H1 (cell line): ENCODE measurements at regions not wholly inside any gene's neighbourhood (a gene's known extent, or its start where the extent isn't known, plus 50 kb on each side); places are given as distances from the start of the nearest gene placed in this dataset.

ENCODE experiments used
- BCL11A ChIP-seq, 2 experiments: IDR thresholded peaks; one replicate each; pipeline ENCODE4 v1.6.1; 2011; ENCODE audit warnings: low read depth in 2 of 2, low read length in 2 of 2, mild to moderate bottlenecking in 2 of 2
- CBX5 ChIP-seq: fragments of 300-800, 300-1000 bp; sonication (generic); IDR thresholded peaks from 2 replicates; pipeline ENCODE4 v1.7.1; 2016; ENCODE audit warnings: antibody characterized with exemption, low read length, low read depth
- CBX8 ChIP-seq: fragments of 300-800, 300-1000 bp; sonication (generic); IDR thresholded peaks from 2 replicates; pipeline ENCODE4 v1.7.1; 2016; ENCODE audit warnings: low read depth, low read length, borderline replicate concordance
- CEBPB ChIP-seq: IDR thresholded peaks from 2 replicates; pipeline ENCODE4 v1.6.1; 2012; ENCODE audit warnings: low read depth, low read length
- CHD1 ChIP-seq: IDR thresholded peaks from 2 replicates; pipeline ENCODE4 v1.6.1; 2012; ENCODE audit warnings: low read depth, low read length, improper control_type of control experiment
- JUN ChIP-seq: IDR thresholded peaks from 2 replicates; pipeline ENCODE4 v1.6.1; 2011; ENCODE audit warnings: low read depth, mild to moderate bottlenecking, improper control_type of control experiment, low read length
- KDM5A ChIP-seq: fragments of 200-600 bp; IDR thresholded peaks from 2 replicates; pipeline ENCODE4 v1.7.1; 2012; ENCODE audit warnings: mild to moderate bottlenecking, low read length, inconsistent platforms, mixed read lengths
- PHF8 ChIP-seq: fragments of 200-600 bp; sonication (generic); conservative IDR thresholded peaks from 2 replicates; pipeline ENCODE4 v1.7.1; 2012; ENCODE audit warnings: low read depth, mild to moderate bottlenecking, inconsistent platforms, low read length, moderate library complexity
- SRF ChIP-seq: IDR thresholded peaks from 2 replicates; pipeline ENCODE4 v1.6.1; 2011; ENCODE audit warnings: mild to moderate bottlenecking, low read depth, low read length, moderate library complexity
- SUZ12 ChIP-seq: fragments of 200-600 bp; sonication (generic); IDR thresholded peaks from 2 replicates; pipeline ENCODE4 v1.6.1; 2012; ENCODE audit warnings: mild to moderate bottlenecking, inconsistent platforms, low read length, moderate library complexity, mixed read lengths
- TF ChIP-seq, protein P1 (sequence below): fragments of 300-600 bp; sonication (generic); IDR thresholded peaks from 2 replicates; pipeline ENCODE4 v1.7.1; 2012; ENCODE audit warnings: low read length, moderate library complexity, mild to moderate bottlenecking, inconsistent platforms; ENCODE audit not compliant: insufficient replicate concordance
- TF ChIP-seq, protein P2 (sequence below): IDR thresholded peaks from 2 replicates; pipeline ENCODE4 v1.6.1; 2011; ENCODE audit warnings: low read length, improper control_type of control experiment

DNA sequence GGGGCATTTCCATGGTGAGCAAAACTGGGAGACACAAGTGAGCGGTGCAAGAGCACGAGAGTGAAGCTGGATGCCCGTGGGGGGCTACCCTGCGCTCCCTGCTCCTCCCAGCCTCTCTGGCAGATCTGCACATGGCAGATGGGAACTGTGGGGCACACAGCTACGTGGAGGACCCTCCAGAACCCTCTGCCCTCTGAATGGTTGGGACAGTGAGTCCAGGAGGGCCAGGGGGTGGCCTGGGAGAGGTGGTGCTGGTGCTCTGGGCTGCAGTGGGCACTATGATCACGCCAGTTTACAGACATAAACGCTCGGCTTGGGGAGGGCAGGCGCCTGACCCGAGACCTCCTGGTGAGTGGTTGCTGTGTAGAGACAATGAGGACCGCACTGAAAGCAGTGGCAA is 205.9 kb downstream of the CTTN start (continued):
- TF ChIP-seq, protein P1, sequence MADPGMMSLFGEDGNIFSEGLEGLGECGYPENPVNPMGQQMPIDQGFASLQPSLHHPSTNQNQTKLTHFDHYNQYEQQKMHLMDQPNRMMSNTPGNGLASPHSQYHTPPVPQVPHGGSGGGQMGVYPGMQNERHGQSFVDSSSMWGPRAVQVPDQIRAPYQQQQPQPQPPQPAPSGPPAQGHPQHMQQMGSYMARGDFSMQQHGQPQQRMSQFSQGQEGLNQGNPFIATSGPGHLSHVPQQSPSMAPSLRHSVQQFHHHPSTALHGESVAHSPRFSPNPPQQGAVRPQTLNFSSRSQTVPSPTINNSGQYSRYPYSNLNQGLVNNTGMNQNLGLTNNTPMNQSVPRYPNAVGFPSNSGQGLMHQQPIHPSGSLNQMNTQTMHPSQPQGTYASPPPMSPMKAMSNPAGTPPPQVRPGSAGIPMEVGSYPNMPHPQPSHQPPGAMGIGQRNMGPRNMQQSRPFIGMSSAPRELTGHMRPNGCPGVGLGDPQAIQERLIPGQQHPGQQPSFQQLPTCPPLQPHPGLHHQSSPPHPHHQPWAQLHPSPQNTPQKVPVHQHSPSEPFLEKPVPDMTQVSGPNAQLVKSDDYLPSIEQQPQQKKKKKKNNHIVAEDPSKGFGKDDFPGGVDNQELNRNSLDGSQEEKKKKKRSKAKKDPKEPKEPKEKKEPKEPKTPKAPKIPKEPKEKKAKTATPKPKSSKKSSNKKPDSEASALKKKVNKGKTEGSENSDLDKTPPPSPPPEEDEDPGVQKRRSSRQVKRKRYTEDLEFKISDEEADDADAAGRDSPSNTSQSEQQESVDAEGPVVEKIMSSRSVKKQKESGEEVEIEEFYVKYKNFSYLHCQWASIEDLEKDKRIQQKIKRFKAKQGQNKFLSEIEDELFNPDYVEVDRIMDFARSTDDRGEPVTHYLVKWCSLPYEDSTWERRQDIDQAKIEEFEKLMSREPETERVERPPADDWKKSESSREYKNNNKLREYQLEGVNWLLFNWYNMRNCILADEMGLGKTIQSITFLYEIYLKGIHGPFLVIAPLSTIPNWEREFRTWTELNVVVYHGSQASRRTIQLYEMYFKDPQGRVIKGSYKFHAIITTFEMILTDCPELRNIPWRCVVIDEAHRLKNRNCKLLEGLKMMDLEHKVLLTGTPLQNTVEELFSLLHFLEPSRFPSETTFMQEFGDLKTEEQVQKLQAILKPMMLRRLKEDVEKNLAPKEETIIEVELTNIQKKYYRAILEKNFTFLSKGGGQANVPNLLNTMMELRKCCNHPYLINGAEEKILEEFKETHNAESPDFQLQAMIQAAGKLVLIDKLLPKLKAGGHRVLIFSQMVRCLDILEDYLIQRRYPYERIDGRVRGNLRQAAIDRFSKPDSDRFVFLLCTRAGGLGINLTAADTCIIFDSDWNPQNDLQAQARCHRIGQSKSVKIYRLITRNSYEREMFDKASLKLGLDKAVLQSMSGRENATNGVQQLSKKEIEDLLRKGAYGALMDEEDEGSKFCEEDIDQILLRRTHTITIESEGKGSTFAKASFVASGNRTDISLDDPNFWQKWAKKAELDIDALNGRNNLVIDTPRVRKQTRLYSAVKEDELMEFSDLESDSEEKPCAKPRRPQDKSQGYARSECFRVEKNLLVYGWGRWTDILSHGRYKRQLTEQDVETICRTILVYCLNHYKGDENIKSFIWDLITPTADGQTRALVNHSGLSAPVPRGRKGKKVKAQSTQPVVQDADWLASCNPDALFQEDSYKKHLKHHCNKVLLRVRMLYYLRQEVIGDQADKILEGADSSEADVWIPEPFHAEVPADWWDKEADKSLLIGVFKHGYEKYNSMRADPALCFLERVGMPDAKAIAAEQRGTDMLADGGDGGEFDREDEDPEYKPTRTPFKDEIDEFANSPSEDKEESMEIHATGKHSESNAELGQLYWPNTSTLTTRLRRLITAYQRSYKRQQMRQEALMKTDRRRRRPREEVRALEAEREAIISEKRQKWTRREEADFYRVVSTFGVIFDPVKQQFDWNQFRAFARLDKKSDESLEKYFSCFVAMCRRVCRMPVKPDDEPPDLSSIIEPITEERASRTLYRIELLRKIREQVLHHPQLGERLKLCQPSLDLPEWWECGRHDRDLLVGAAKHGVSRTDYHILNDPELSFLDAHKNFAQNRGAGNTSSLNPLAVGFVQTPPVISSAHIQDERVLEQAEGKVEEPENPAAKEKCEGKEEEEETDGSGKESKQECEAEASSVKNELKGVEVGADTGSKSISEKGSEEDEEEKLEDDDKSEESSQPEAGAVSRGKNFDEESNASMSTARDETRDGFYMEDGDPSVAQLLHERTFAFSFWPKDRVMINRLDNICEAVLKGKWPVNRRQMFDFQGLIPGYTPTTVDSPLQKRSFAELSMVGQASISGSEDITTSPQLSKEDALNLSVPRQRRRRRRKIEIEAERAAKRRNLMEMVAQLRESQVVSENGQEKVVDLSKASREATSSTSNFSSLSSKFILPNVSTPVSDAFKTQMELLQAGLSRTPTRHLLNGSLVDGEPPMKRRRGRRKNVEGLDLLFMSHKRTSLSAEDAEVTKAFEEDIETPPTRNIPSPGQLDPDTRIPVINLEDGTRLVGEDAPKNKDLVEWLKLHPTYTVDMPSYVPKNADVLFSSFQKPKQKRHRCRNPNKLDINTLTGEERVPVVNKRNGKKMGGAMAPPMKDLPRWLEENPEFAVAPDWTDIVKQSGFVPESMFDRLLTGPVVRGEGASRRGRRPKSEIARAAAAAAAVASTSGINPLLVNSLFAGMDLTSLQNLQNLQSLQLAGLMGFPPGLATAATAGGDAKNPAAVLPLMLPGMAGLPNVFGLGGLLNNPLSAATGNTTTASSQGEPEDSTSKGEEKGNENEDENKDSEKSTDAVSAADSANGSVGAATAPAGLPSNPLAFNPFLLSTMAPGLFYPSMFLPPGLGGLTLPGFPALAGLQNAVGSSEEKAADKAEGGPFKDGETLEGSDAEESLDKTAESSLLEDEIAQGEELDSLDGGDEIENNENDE: no peak
- no peak for TF ChIP-seq CBX8
- no peak for TF ChIP-seq PHF8
- no peak for TF ChIP-seq CBX5
- no peak for TF ChIP-seq SRF
- no peak for TF ChIP-seq CEBPB
- no peak for TF ChIP-seq BCL11A (IDR thresholded peaks at IDR 0.05; ENCODE audit: low read depth in 2 of 2, low read length in 2 of 2)
- TF ChIP-seq SUZ12: no peak
- TF ChIP-seq KDM5A: no peak
- TF ChIP-seq CHD1: no peak
- TF ChIP-seq, protein P2, sequence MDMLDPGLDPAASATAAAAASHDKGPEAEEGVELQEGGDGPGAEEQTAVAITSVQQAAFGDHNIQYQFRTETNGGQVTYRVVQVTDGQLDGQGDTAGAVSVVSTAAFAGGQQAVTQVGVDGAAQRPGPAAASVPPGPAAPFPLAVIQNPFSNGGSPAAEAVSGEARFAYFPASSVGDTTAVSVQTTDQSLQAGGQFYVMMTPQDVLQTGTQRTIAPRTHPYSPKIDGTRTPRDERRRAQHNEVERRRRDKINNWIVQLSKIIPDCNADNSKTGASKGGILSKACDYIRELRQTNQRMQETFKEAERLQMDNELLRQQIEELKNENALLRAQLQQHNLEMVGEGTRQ: no peak
- TF ChIP-seq JUN: no peak
